ENCODE measurements at regions not wholly inside any gene's neighbourhood (a gene's known extent, or its start where the extent isn't known, plus 50 kb on each side); places are given as distances from the start of the nearest gene placed in this dataset.

DNA sequence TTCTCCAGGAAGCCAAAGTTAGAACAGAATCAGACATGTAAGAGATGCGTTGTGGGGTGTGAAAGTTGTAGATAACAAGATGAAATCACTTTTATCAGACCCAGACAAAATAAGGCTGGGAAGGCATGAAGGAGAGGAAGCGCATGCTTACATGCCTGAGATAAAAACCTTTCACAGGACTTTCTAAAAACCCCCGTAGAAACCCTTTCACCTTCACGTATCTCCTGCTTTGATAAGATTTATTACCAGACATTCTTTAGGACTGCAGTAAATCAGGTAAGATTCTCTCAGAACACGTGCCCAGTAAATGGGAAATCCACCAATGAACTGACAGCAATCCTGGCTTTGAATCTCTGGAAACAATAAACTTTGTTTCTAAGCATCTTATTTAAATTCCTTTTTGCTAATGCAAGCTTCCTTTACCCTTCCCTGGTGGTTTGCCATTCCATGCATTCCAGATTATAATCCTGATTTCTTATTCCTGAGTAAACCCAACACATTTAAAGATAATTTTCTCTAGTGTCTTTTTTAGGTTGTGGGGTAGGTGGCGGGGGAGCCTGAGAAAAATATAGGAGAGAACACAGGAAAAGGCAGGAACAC, 254.6 kb upstream of the LDB2 start:
- Mint-ChIP-seq H3K9me3 (peaks cover 4% of the 10 kb centered on the region), H3K4me1 (no peaks in the 10 kb centered on the region), H3K27me3 (no peaks in the 10 kb centered on the region), H3K4me3 (no peak overlapping the region), H3K27ac (no peak overlapping the region), H3K36me3 (no peaks in the 10 kb centered on the region)
- no peak for DNase-seq (ENCODE audit: low spot score in 2 of 2)
- no peak for ATAC-seq (ENCODE audit: low read depth)

DNA sequence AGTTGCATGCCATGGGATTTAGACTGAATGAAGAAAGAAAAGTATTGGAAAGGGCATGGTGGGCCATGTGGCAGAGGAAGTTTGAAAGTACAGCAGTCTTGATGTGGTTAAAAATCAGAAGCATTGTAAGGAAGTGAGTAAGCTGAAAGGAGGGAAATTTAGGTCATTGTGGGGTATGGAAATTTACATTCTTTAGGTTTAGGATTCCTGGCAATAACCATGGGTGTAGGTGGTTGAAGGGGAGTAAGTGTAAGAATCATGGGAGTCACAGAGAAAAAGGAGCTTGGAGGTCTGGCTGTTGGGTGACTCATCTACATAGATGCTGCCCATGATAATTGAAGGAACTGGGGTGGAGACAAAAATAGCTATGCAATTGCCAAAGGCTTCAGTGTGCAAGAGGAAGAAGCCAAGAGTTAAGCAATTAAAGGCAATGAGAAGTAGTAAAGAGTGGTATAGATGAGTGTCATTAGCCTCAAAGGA, 243.8 kb upstream of the LDB2 start:
- Mint-ChIP-seq H3K27me3 (no peaks in the 10 kb centered on the region), H3K36me3 (no peaks in the 10 kb centered on the region)
- ATAC-seq (ENCODE audit: low read depth), result no peak

DNA sequence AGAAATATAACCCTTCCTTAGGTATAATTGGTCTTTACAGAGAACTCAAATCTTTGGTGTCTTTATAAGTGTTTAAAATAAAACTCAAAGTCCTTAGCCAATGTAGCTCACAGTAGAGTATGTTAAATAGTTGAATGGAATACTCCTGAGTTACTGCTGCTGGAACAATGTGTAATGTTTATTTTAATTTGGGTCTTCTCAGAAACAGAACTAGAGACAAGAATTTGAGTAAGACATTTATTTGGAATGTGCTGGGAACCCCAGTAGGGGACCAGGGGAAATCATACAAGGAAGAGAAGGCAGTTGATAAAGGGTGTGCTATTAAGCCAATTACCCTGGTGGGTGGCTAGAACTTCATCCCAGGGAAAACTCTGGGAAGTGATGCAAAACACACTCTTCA, 240.4 kb upstream of the LDB2 start:
- DNase-seq (ENCODE audit: low spot score in 2 of 2) (no peak), ATAC-seq (ENCODE audit: low read depth) (no peak)
- H3K27me3 Mint-ChIP-seq, result no peaks in the 10 kb centered on the region

More for the DNA sequence above, 243.8 kb upstream of the LDB2 start:
- no peak for DNase-seq (ENCODE audit: low spot score in 2 of 2)
- Mint-ChIP-seq H3K27ac (no peak overlapping the region), H3K9me3 (peaks cover 10% of the 10 kb centered on the region), H3K4me3 (no peak overlapping the region), H3K4me1 (no peaks in the 10 kb centered on the region)

DNA sequence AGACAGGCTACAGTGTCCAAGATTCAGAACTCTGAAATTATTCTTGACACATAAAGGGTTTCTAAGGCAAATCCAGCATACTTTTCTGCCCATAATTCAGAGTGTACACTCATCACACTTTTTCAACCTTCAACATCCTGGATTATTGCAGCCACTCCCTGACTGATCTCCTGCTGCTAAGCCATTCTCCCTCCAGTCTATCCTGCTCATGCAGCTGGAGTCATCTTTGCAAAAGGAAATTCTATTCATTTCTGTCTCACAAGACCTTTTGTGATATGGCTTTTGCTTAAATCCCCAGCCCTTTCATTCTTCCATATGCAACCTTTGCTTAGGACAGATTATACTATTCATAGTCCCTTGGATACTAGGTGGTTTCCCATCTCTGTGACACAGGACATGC, 236.1 kb upstream of the LDB2 start:
- H3K27ac Mint-ChIP-seq, result no peak overlapping the region
- DNase-seq (ENCODE audit: low spot score in 2 of 2), result no peak
- H3K27me3 Mint-ChIP-seq, result no peaks in the 10 kb centered on the region
- H3K36me3 Mint-ChIP-seq, result no peaks in the 10 kb centered on the region
- peaks cover 6% of the 10 kb centered on the region for H3K9me3 Mint-ChIP-seq
- H3K4me3 Mint-ChIP-seq, result no peak overlapping the region
- no peaks in the 10 kb centered on the region for H3K4me1 Mint-ChIP-seq
- no peak for ATAC-seq (ENCODE audit: low read depth)

More for the DNA sequence above, 240.4 kb upstream of the LDB2 start:
- no peaks in the 10 kb centered on the region for H3K4me1 Mint-ChIP-seq
- no peak overlapping the region for H3K27ac Mint-ChIP-seq
- H3K9me3 Mint-ChIP-seq, result peaks cover 10% of the 10 kb centered on the region
- H3K36me3 Mint-ChIP-seq, result no peaks in the 10 kb centered on the region
- H3K4me3 Mint-ChIP-seq, result no peak overlapping the region

DNA sequence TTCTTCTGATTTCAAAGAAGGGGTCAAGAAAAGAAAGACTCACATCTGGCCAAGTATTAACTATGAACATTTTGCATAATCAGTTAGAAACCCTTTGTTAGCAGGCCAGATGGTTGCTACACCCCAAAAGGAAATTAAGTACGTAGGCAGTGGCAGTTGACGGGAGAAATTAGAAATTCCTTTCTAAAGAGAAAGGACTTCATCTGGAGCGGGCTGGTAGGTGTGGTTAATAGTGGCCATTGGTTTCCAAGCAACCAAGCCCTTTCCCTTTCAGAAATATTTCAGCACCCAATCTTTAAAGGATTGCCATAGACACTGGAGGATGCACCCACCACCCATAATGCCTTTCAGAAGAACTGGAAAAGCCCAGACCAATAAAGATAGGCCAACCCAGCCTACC, 235.7 kb upstream of the LDB2 start:
- no peak overlapping the region for H3K27ac Mint-ChIP-seq
- ATAC-seq (ENCODE audit: low read depth) (no peak), DNase-seq (ENCODE audit: low spot score in 2 of 2) (no peak)
- H3K4me1 Mint-ChIP-seq, result no peaks in the 10 kb centered on the region
- H3K36me3 Mint-ChIP-seq, result no peaks in the 10 kb centered on the region
- H3K9me3 Mint-ChIP-seq, result peaks cover 6% of the 10 kb centered on the region
- H3K4me3 Mint-ChIP-seq, result no peak overlapping the region
- H3K27me3 Mint-ChIP-seq, result no peaks in the 10 kb centered on the region

DNA sequence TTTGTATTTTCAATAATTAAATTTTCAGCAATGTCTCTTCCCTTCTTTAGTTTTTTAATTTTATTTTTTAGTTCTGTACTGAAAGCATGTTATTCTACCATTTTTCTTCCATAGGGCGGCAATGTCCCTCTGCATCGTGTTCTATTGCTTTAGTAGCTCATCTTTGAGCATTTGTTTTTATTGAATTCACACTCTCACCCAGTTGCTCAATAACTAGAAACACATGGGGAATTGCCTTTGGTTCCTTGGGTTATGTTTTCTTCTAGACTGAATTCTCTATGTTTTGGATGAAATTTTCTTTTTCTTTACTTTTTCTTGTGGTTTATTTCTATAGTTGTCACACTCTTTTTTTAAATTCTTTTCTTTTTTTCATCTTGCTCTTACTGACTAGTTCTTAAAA, 233.8 kb upstream of the LDB2 start:
- Mint-ChIP-seq H3K4me1 (no peaks in the 10 kb centered on the region), H3K27me3 (no peaks in the 10 kb centered on the region), H3K9me3 (peaks cover 7% of the 10 kb centered on the region), H3K27ac (no peak overlapping the region), H3K4me3 (no peak overlapping the region), H3K36me3 (no peaks in the 10 kb centered on the region)
- DNase-seq (ENCODE audit: low spot score in 2 of 2), result no peak
- ATAC-seq (ENCODE audit: low read depth), result no peak

DNA sequence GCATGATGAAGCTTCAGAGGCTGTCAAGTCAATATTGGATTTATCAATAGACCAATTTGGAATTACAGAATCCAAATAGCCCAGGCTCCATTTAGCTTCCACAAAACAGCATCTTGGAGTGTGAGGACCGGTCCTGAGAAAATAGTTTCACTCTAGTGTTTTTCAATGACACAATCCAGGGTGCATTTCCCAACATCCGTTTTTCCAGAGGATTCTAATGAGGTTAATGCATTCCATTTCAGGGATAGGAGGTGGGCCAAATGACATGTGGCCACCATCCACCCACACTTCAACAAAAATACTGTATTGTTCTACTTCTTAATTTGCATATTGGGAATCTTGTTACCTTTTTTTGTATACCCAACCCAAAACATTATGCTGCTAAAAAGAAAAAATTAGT, 229.8 kb upstream of the LDB2 start:
- no peaks in the 10 kb centered on the region for H3K36me3 Mint-ChIP-seq
- H3K4me1 Mint-ChIP-seq, result no peaks in the 10 kb centered on the region
- DNase-seq (ENCODE audit: low spot score in 2 of 2) (no peak), ATAC-seq (ENCODE audit: low read depth) (no peak)
- H3K27ac Mint-ChIP-seq, result no peak overlapping the region
- H3K9me3 Mint-ChIP-seq, result peaks cover 10% of the 10 kb centered on the region
- no peak overlapping the region for H3K4me3 Mint-ChIP-seq
- no peaks in the 10 kb centered on the region for H3K27me3 Mint-ChIP-seq

DNA sequence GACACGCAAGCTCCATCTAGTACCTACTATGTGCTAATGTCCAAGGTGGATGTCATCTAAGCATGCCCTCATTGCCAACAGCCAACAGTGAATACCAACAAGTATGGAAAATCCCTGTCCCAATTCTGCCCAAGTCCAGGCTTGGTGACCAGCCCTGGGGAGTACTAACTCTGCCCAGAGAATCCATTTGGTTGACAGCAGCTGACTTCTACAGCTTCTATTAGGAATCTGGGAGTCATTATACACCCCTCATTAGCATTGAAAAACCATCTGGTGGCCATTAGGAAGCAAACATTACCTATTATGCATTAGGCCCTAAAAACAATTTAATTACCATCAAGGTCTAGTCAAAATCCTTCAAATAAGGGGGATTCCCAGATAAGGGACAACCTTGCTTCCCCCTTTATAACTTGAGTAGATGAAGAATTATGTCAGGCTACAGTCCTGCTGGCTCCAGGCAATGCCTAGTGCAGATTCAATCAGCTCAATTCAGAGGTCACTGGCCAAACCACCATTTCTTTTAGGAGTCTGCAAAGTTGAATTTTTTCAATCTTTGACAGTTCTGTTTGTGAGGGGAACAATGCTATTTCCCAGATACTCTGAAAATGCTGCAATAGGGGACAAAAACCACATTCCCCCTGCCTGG, 228.0 kb upstream of the LDB2 start:
- DNase-seq (ENCODE audit: low spot score in 2 of 2) (no peak), ATAC-seq (ENCODE audit: low read depth) (no peak)
- Mint-ChIP-seq H3K4me3 (no peak overlapping the region), H3K9me3 (peaks cover 8% of the 10 kb centered on the region), H3K27ac (no peak overlapping the region), H3K27me3 (no peaks in the 10 kb centered on the region), H3K4me1 (no peaks in the 10 kb centered on the region), H3K36me3 (no peaks in the 10 kb centered on the region)

DNA sequence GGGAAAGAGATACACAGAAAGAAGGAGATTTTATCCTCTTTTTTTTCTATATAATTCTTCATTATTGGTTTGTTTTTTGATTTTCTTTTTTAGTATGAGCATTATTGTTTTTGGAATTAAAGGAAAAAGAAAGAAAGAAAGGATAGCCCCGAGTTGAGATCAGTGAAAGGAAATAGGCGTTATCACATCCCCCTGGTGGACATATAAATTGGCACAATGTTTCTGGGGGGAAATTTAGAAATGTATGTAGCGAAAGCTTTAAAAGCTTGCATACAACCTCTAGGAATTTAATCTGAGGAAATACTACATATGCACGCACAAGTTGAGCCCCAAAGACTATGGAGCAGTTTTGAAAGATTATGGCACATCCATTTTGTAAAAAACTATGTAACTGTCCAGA, 226.3 kb upstream of the LDB2 start:
- DNase-seq (ENCODE audit: low spot score in 2 of 2) (no peak), ATAC-seq (ENCODE audit: low read depth) (no peak)
- Mint-ChIP-seq H3K36me3 (no peaks in the 10 kb centered on the region), H3K27me3 (no peaks in the 10 kb centered on the region), H3K4me1 (no peaks in the 10 kb centered on the region), H3K9me3 (peaks cover 4% of the 10 kb centered on the region), H3K27ac (no peak overlapping the region), H3K4me3 (no peak overlapping the region)

DNA sequence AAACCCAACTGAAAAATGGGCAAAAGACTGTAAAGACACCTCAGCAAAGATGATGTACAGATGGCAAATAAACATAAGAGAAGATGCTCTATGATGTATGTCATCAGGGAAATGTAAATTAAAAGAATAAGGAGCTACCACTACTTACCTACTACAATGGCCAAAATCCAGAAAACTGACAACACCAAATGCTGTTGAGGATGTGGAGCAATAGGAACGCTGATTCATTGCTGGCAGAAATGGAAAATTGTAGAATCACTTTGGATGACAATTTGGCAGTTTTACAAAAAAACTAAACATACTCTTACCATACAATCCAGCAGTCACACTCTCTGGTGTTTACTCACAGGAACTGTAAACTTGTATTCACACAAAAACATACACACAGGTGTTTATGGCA, 222.3 kb upstream of the LDB2 start:
- ATAC-seq (ENCODE audit: low read depth), result no peak
- Mint-ChIP-seq H3K36me3 (no peaks in the 10 kb centered on the region), H3K27ac (no peak overlapping the region)

DNA sequence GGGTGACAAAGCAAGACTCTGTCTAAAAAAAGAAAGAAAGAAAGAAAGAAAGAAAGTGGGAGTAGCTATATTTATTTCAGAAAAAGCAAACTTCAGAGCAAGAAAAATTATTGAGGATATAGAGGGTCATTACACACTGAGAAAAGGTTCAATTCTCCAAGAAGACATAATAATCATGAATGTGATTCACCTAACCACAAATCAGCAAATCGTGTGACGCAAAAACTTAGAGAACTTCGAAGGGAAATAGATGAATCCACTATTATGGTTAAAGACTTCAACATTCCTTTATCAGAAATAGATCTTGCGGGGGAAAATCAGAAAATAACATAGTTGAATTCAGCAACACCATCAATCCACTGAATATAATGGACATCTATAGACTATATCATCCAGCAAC, 219.3 kb upstream of the LDB2 start:
- no peaks in the 10 kb centered on the region for H3K4me1 Mint-ChIP-seq
- H3K9me3 Mint-ChIP-seq, result peaks cover 2% of the 10 kb centered on the region
- H3K4me3 Mint-ChIP-seq, result no peak overlapping the region
- no peak overlapping the region for H3K27ac Mint-ChIP-seq
- ATAC-seq (ENCODE audit: low read depth) (no peak), DNase-seq (ENCODE audit: low spot score in 2 of 2) (no peak)
- H3K27me3 Mint-ChIP-seq, result peaks cover 4% of the 10 kb centered on the region
- H3K36me3 Mint-ChIP-seq, result no peaks in the 10 kb centered on the region

More for the DNA sequence above, 222.3 kb upstream of the LDB2 start:
- H3K4me1 Mint-ChIP-seq, result no peaks in the 10 kb centered on the region
- no peak for DNase-seq (ENCODE audit: low spot score in 2 of 2)
- peaks cover 1% of the 10 kb centered on the region for H3K9me3 Mint-ChIP-seq
- H3K4me3 Mint-ChIP-seq, result no peak overlapping the region
- peaks cover 1% of the 10 kb centered on the region for H3K27me3 Mint-ChIP-seq

DNA sequence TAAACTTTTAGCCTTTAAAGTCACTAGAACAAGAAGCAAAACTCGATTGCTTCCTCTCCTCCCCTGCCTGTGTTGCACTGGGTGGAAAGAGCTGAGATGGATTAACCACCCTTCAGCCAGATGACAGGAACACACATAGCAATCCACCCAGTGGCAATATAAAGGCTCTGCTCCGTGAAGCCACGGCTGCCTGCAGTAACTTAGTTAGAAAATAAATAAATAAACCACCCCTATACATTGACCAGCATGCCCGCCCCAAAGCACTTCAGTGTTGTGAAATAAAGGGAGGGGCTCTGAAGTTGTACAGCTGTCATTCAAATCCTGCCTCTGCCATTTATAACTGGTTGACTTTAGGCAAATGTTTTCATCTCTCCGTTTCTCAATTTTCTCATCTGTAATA, 217.1 kb upstream of the LDB2 start:
- H3K27me3 Mint-ChIP-seq, result peaks cover 5% of the 10 kb centered on the region

DNA sequence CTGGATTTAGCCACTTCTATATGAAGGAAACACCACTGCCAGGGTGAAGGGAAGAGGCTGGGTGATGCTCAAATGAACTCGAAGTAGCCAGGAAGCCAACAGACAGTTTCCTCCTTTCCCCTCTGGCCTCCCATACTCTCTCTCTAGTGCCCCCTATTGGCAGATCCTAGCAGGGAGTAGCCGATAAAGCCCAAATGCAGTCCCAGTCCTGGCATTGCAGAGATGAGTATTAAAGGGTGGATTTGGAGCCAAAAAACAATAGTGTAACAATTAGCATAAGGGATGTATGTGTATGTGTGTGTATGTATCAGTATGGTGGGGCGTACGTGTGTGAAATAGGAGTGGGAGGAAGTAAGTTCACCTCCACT, 213.8 kb upstream of the LDB2 start:
- no peaks in the 10 kb centered on the region for H3K36me3 Mint-ChIP-seq
- no peak overlapping the region for H3K27ac Mint-ChIP-seq
- H3K4me3 Mint-ChIP-seq, result no peak overlapping the region
- peaks cover 7% of the 10 kb centered on the region for H3K9me3 Mint-ChIP-seq
- H3K4me1 Mint-ChIP-seq, result no peaks in the 10 kb centered on the region
- H3K27me3 Mint-ChIP-seq, result peaks cover 5% of the 10 kb centered on the region
- ATAC-seq (ENCODE audit: low read depth), result no peak
- DNase-seq (ENCODE audit: low spot score in 2 of 2), result no peak

More for the DNA sequence above, 217.1 kb upstream of the LDB2 start:
- H3K36me3 Mint-ChIP-seq, result no peaks in the 10 kb centered on the region
- no peak overlapping the region for H3K4me3 Mint-ChIP-seq
- DNase-seq (ENCODE audit: low spot score in 2 of 2) (no peak), ATAC-seq (ENCODE audit: low read depth) (no peak)
- H3K9me3 Mint-ChIP-seq, result peaks cover 4% of the 10 kb centered on the region
- H3K27ac Mint-ChIP-seq, result no peak overlapping the region
- no peaks in the 10 kb centered on the region for H3K4me1 Mint-ChIP-seq

DNA sequence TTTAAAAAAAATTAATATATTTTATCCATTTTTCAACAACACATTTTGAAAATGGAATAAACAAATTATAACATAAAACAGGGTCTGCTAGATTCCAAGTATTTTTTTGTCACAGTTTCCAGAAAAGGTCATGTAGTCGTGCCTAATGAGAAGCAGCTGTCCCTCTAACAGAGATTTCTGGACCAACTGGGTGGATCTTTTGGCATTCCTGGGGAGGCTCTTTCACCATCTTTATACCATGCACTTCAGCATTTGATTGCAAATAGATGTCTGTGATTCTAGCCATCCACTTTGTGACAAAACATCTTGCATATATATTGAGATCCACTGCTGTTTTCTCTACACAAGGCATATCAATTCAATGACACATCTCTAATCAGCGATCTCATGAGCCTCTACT, 210.7 kb upstream of the LDB2 start:
- no peak for DNase-seq (ENCODE audit: low spot score in 2 of 2)
- peaks cover 2% of the 10 kb centered on the region for H3K27me3 Mint-ChIP-seq
- H3K9me3 Mint-ChIP-seq, result peaks cover 7% of the 10 kb centered on the region

DNA sequence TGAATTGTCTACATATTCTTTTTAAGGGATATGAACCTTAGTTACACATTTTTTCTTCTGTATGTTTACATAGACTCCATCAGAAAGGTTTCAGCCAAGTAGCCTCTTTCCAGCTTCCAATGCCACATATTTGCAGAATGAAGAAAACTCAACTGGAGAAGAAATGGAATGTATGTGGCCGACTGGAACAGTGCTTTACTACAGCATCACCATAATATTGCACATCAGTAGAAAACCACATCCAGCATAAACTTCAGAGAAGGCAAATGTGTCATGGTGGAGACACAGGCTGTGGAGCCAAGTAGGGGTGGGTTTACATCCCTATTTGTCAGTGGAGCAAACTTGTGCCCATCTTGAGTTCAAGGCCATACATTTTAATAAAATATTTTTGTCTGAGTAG, 204.8 kb upstream of the LDB2 start:
- Mint-ChIP-seq H3K4me3 (no peak overlapping the region), H3K36me3 (no peaks in the 10 kb centered on the region), H3K27ac (no peak overlapping the region), H3K9me3 (peaks cover 4% of the 10 kb centered on the region), H3K27me3 (no peaks in the 10 kb centered on the region), H3K4me1 (no peaks in the 10 kb centered on the region)
- ATAC-seq (ENCODE audit: low read depth) (no peak), DNase-seq (ENCODE audit: low spot score in 2 of 2) (no peak)

More for the DNA sequence above, 210.7 kb upstream of the LDB2 start:
- Mint-ChIP-seq H3K36me3 (no peaks in the 10 kb centered on the region), H3K4me3 (no peak overlapping the region), H3K4me1 (no peaks in the 10 kb centered on the region), H3K27ac (no peak overlapping the region)
- no peak for ATAC-seq (ENCODE audit: low read depth)

Measured in memory B cell (primary cell).